ENCODE measurements at regions not wholly inside any gene's neighbourhood (a gene's known extent, or its start where the extent isn't known, plus 50 kb on each side); places are given as distances from the start of the nearest gene placed in this dataset.
"Not testable (repeated sequence)": the region's sequence is repeated elsewhere in the genome, so short reads cannot be mapped to it uniquely, and the experiment has no call there.

GRCh38 chr6:26756067-26756805 lies 96.7 kb upstream of the ZNF322 start:
- intact Hi-C loops (cut with micrococcal nuclease; ENCODE audit: unreplicated experiment); BruUV-seq (replicated peaks); FAIRE-seq; H3K36me3 ChIP-seq (replicated peaks in 1 of 2; ENCODE audit: control insufficient read depth in 1 of 2, insufficient read depth in 2 of 2, low read length in 2 of 2); H3K4me3 ChIP-seq (replicated peaks in 1 of 3; ENCODE audit: insufficient read depth in 1 of 3, low read depth in 2 of 3, low read length in 3 of 3); H4K20me1 ChIP-seq (ENCODE audit: insufficient read depth, low read length); H3K79me2 ChIP-seq (ENCODE audit: insufficient read depth, low read length); POLR2A ChIA-PET; H2AFZ ChIP-seq (ENCODE audit: low read length); H3K9ac ChIP-seq (ENCODE audit: insufficient read depth, low read depth, low read length); H3K9me3 ChIP-seq (ENCODE audit: low read length); CTCF ChIA-PET (ENCODE audit: low intra/inter-chr PET ratio, low total read pairs); in situ Hi-C loops (cut with HindIII; ENCODE audit: extremely low pct_ligation_motif_present, low pct_unique_long_range_greater_than_20kb); H3K27ac ChIP-seq (ENCODE audit: extremely low read length, insufficient read depth, low read length): not testable (repeated sequence)
- peak; percentile 38 for DNase-seq (ENCODE audit: low spot score)
- H3K4me1 ChIP-seq (ENCODE audit: insufficient read depth, low read length), result peaks cover 14% of the 10 kb centered on the region
- peak; percentile 76 for ATAC-seq
- TF ChIP-seq MAF1 (CRISPR knock-in tag; IDR thresholded peaks at IDR 0.05; ENCODE audit: borderline replicate concordance), result peak; percentile 73; the same call in 1 of the 2 replicates
- TF ChIP-seq ZNF24 (IDR thresholded peaks at IDR 0.05), result peak; percentile 89
- WGBS (ENCODE audit: low lambda C conversion rate), result 33% methylated on average over 29 of the region's 29 CpGs
- peaks cover 1 to 14% of the 10 kb centered on the region in 2 experiments; a peak in 2 of 5 replicates for H3K27me3 ChIP-seq (ENCODE audit: control insufficient read depth in 1 of 2, insufficient read depth in 2 of 2, low read length in 2 of 2)
- H3K4me2 ChIP-seq (ENCODE audit: low read depth, low read length), result peak overlapping the region; percentile 44; the same call in 1 of the 2 replicates

- H3K9ac ChIP-seq (ENCODE audit: insufficient read depth, low read depth, low read length); CTCF ChIA-PET (ENCODE audit: low intra/inter-chr PET ratio, low total read pairs); DNase-seq (ENCODE audit: low spot score); H3K79me2 ChIP-seq (ENCODE audit: insufficient read depth, low read length); H3K4me2 ChIP-seq (ENCODE audit: low read depth, low read length); H2AFZ ChIP-seq (ENCODE audit: low read length); intact Hi-C loops (cut with micrococcal nuclease; ENCODE audit: unreplicated experiment); POLR2A ChIA-PET; in situ Hi-C loops (cut with HindIII; ENCODE audit: extremely low pct_ligation_motif_present, low pct_unique_long_range_greater_than_20kb); FAIRE-seq; H3K27me3 ChIP-seq (ENCODE audit: control insufficient read depth in 1 of 2, insufficient read depth in 2 of 2, low read length in 2 of 2); H3K4me3 ChIP-seq (replicated peaks in 1 of 3; ENCODE audit: insufficient read depth in 1 of 3, low read depth in 2 of 3, low read length in 3 of 3); H4K20me1 ChIP-seq (ENCODE audit: insufficient read depth, low read length); H3K27ac ChIP-seq (ENCODE audit: extremely low read length, insufficient read depth, low read length); H3K4me1 ChIP-seq (ENCODE audit: insufficient read depth, low read length); H3K36me3 ChIP-seq (replicated peaks in 1 of 2; ENCODE audit: control insufficient read depth in 1 of 2, insufficient read depth in 2 of 2, low read length in 2 of 2); H3K9me3 ChIP-seq (ENCODE audit: low read length); BruUV-seq (replicated peaks): not testable (repeated sequence)
- ATAC-seq, result peak; percentile 78
- WGBS (ENCODE audit: low lambda C conversion rate), result no CpG with 5 or more reads among the region's 36 CpGs
These were observed 106.8 kb upstream of the ZNF322 start for GRCh38 chr6:26766203-26766902.

GRCh38 chr6:26770941-26771666 lies 111.6 kb upstream of the ZNF322 start:
- WGBS (ENCODE audit: low lambda C conversion rate), result no CpG with 5 or more reads among the region's 31 CpGs
- DNase-seq (ENCODE audit: low spot score); H3K4me1 ChIP-seq (ENCODE audit: insufficient read depth, low read length); ATAC-seq; POLR2A ChIA-PET; H3K9ac ChIP-seq (ENCODE audit: insufficient read depth, low read depth, low read length); H3K79me2 ChIP-seq (ENCODE audit: insufficient read depth, low read length); H3K4me2 ChIP-seq (ENCODE audit: low read depth, low read length); BruUV-seq (replicated peaks); H3K4me3 ChIP-seq (replicated peaks in 1 of 3; ENCODE audit: insufficient read depth in 1 of 3, low read depth in 2 of 3, low read length in 3 of 3); H4K20me1 ChIP-seq (ENCODE audit: insufficient read depth, low read length); H3K9me3 ChIP-seq (ENCODE audit: low read length); H3K27ac ChIP-seq (ENCODE audit: extremely low read length, insufficient read depth, low read length); CTCF ChIA-PET (ENCODE audit: low intra/inter-chr PET ratio, low total read pairs); H2AFZ ChIP-seq (ENCODE audit: low read length); FAIRE-seq; intact Hi-C loops (cut with micrococcal nuclease; ENCODE audit: unreplicated experiment); in situ Hi-C loops (cut with HindIII; ENCODE audit: extremely low pct_ligation_motif_present, low pct_unique_long_range_greater_than_20kb); H3K27me3 ChIP-seq (ENCODE audit: control insufficient read depth in 1 of 2, insufficient read depth in 2 of 2, low read length in 2 of 2); H3K36me3 ChIP-seq (replicated peaks in 1 of 2; ENCODE audit: control insufficient read depth in 1 of 2, insufficient read depth in 2 of 2, low read length in 2 of 2): not testable (repeated sequence)

DNA sequence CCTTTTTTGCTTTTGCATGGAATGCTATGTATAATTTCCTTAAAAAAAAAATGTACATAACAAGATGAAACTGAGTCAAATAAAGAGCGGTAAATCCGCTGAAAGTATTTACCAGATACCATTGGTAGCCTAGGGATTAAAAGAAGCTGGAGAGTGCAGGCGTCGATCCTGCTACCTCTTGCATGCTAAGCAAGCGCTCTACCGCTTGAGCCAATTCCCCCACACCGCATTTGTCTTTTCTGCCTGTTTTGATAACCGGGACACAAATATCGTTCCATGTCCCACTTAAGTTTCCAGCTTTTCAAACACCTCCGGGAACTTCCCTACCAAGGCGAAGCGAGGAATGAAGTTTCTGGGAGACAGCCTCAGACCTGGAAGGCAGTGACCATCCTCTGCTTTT lies 113.9 kb upstream of the ZNF322 start:
- H4K20me1 ChIP-seq (ENCODE audit: insufficient read depth, low read length); H3K4me3 ChIP-seq (replicated peaks in 1 of 3; ENCODE audit: insufficient read depth in 1 of 3, low read depth in 2 of 3, low read length in 3 of 3); H2AFZ ChIP-seq (ENCODE audit: low read length); H3K27ac ChIP-seq (ENCODE audit: extremely low read length, insufficient read depth, low read length); POLR2A ChIA-PET; H3K36me3 ChIP-seq (replicated peaks in 1 of 2; ENCODE audit: control insufficient read depth in 1 of 2, insufficient read depth in 2 of 2, low read length in 2 of 2); H3K4me2 ChIP-seq (ENCODE audit: low read depth, low read length); in situ Hi-C loops (cut with HindIII; ENCODE audit: extremely low pct_ligation_motif_present, low pct_unique_long_range_greater_than_20kb); DNase-seq (ENCODE audit: low spot score); intact Hi-C loops (cut with micrococcal nuclease; ENCODE audit: unreplicated experiment); BruUV-seq (replicated peaks); H3K79me2 ChIP-seq (ENCODE audit: insufficient read depth, low read length); ATAC-seq; H3K9me3 ChIP-seq (ENCODE audit: low read length); CTCF ChIA-PET (ENCODE audit: low intra/inter-chr PET ratio, low total read pairs); H3K27me3 ChIP-seq (ENCODE audit: control insufficient read depth in 1 of 2, insufficient read depth in 2 of 2, low read length in 2 of 2); FAIRE-seq; H3K4me1 ChIP-seq (ENCODE audit: insufficient read depth, low read length); H3K9ac ChIP-seq (ENCODE audit: insufficient read depth, low read depth, low read length): not testable (repeated sequence)
- WGBS (ENCODE audit: low lambda C conversion rate), result no CpG with 5 or more reads among the region's 12 CpGs

All from HepG2 (cell line).